ENCODE measurements at regions not wholly inside any gene's neighbourhood (a gene's known extent, or its start where the extent isn't known, plus 50 kb on each side); places are given as distances from the start of the nearest gene placed in this dataset.

DNA sequence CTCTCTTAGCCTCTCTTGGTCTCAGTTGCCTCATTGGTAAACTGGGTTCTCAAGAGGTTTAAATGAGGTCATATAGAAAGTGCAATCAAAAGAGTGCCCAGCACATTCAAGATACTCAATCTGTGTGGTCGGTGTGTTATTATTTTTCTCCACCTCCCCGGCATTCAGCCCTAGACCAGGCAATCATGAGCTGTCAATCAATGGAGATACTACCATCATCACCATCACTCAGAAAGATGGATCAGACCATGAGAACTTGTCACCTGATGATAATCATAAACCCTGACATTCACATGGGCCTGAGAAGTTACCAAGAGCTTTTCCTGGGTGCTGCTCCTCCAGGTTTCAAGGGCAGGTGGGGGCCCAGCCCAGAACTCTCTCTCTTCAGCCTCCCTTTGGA, 166.1 kb downstream of the MN1 start:
- TF ChIP-seq, protein P1, sequence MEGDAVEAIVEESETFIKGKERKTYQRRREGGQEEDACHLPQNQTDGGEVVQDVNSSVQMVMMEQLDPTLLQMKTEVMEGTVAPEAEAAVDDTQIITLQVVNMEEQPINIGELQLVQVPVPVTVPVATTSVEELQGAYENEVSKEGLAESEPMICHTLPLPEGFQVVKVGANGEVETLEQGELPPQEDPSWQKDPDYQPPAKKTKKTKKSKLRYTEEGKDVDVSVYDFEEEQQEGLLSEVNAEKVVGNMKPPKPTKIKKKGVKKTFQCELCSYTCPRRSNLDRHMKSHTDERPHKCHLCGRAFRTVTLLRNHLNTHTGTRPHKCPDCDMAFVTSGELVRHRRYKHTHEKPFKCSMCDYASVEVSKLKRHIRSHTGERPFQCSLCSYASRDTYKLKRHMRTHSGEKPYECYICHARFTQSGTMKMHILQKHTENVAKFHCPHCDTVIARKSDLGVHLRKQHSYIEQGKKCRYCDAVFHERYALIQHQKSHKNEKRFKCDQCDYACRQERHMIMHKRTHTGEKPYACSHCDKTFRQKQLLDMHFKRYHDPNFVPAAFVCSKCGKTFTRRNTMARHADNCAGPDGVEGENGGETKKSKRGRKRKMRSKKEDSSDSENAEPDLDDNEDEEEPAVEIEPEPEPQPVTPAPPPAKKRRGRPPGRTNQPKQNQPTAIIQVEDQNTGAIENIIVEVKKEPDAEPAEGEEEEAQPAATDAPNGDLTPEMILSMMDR (IDR thresholded peaks at IDR 0.05) = no peak
- TF ChIP-seq EP300 (IDR thresholded peaks at IDR 0.05) (no peak), POLR2A (IDR thresholded peaks at IDR 0.05) (no peak), POLR2AphosphoS5 (IDR thresholded peaks at IDR 0.05) (no peak)

Measured in stomach (tissue), 4 donors.